ENCODE measurements at regions not wholly inside any gene's neighbourhood (a gene's known extent, or its start where the extent isn't known, plus 50 kb on each side); places are given as distances from the start of the nearest gene placed in this dataset.

DNA sequence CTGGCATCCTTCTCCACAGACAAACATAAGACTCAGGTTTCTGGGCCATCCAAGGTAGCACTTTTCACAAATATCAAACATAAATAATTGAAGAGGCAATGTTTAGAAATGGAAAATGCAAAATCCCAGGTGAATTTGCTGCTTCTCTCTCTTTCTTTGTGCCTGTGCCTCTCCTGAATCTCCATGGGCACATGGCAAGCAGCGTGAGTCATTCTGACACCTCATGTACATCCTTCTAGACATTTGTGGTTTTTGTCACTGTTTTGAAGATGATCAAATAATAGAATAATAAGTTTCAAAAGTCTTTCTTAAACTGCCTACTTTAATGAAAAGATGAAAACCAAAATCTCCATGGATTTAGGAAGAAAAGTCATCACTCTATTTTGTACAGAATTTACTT is 60.3 kb upstream of the RAB11FIP2 start:
- DNase-seq (ENCODE audit: low read depth): no peak

GRCh38 chr10:118106426-118106825 is 59.7 kb upstream of the RAB11FIP2 start:
- no peak for DNase-seq (ENCODE audit: low read depth)

GRCh38 chr10:118102121-118102520 is 55.4 kb upstream of the RAB11FIP2 start:
- no peak for DNase-seq (ENCODE audit: low read depth)

GRCh38 chr10:118101501-118101900 is 54.8 kb upstream of the RAB11FIP2 start:
- no peak for DNase-seq (ENCODE audit: low read depth)

All from HS-27A (cell line).